HG02678 (cell line): ENCODE measurements at regions not wholly inside any gene's neighbourhood (a gene's known extent, or its start where the extent isn't known, plus 50 kb on each side); places are given as distances from the start of the nearest gene placed in this dataset.
A peak's percentile ranks its signal among the peaks of the same experiment; 100 is the strongest.
"Not testable (repeated sequence)": the region's sequence is repeated elsewhere in the genome, so short reads cannot be mapped to it uniquely, and the experiment has no call there.

Experiments used
- ATAC-seq: cut with Tn5 transposase; IDR thresholded peaks from one replicate; pipeline ENCODE4 v1.9.1; 2021; ENCODE audit warnings: mild to moderate bottlenecking, moderate library complexity; ENCODE audit not compliant: unreplicated experiment

- no peak for ATAC-seq
These were observed 158.4 kb upstream of the PDE1C start for GRCh38 chr7:32228601-32229000.

- ATAC-seq: no peak
These were observed 157.5 kb upstream of the PDE1C start for GRCh38 chr7:32227746-32228145.

GRCh38 chr7:32224276-32224675, 154.1 kb upstream of the PDE1C start:
- no peak for ATAC-seq

DNA sequence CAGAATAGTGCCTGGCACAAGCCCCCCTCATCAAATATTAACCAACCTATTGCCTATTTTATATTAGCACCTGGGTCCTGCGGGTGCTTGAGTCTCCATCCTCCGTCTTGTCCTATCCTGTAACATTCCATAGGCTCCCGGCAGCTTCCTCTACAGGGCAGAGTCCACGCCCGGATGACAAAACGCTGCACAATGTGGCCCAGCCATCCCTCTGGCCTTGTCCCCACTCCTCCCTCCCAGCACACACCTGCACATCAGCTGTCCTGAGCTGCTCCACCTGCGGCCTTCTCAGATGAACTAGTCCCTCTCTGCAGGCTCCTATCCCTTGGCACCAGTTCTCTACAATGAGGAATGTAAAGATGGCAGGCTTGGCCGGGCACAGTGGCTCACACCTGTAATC, 153.5 kb upstream of the PDE1C start:
- ATAC-seq: no peak

GRCh38 chr7:32223071-32223650, 153.0 kb upstream of the PDE1C start:
- ATAC-seq: no peak

- ATAC-seq: no peak
These were observed 152.2 kb upstream of the PDE1C start for GRCh38 chr7:32222251-32222900.

DNA sequence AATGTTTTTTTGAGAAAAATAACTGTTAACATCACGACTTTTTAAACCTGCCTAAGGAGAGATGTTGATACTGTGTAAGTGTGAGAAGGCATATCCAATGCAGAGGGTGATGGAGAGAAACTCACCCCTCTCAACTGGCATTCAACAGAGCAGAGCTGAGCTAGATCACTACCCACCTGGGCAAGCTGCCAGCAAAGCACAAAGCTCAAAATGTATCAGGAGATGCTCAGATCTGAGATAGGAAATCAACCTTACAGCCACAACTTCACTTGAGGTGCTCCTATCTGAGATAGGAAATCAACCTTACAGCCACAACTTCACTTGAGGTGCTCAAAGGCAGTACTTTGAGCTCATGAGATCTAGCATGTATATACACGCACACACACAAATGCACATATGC, 151.5 kb upstream of the PDE1C start:
- no peak for ATAC-seq

DNA sequence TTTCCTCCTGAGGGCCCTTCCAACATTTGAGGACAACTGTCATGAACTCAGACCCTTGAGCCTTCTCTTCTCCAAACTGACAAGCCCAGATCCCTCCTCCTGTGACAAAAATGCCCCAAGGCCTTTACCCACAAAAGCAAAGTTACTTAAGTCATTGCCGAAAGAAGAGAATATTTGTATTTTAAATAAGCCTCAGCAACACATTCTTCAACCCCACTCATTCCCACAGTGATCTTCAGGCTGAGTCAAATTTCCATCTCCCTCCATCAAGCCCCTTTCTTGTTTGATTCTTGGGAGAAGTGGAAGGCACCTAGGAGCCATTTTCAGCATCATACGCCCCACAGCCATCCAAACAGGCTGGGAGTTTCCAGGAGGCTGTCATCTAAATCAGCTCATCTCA, 150.8 kb upstream of the PDE1C start:
- ATAC-seq: no peak

GRCh38 chr7:32219831-32220230, 149.6 kb upstream of the PDE1C start:
- ATAC-seq: not testable (repeated sequence)

GRCh38 chr7:32219416-32219815, 149.2 kb upstream of the PDE1C start:
- no peak for ATAC-seq

- ATAC-seq: no peak
These were observed 148.6 kb upstream of the PDE1C start for GRCh38 chr7:32218741-32219288.

GRCh38 chr7:32218154-32218467, 147.9 kb upstream of the PDE1C start:
- ATAC-seq: no peak

DNA sequence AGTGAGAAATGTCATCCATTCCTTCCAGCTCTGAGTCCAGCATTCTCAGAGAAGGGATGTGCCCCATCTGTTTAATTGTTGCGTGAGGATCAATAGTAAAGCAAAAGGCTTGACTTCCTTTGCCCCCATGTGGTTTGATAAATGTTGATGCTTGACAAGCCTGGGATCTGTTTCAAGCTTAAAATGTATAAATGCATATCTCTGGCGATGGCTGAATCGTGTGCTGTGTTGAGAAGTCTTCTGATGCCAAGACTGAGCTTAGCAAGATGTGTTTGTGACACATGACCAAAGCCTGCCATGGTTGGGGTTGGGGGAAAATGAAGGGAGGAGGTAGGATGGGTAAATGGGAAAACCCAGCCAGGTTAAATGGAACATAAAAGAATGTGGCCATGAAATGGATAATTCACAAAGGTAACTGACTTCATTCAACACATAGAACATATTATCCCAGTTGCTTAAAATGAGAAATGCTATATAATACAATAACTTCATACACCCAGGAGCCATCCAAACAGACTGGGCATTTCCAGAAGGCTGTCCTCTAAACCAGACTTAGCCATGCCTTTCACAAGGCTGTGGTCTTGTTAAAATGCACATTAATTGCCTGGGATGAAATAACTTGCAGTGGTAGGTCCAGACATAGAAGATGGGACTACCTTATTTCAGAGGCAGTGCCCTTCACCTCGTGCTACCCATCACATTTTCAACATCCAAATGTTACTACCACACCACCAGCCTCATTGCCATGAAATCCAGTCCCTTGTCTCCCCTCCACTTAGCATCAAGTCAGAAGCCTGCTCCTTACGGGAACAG, 147.3 kb upstream of the PDE1C start:
- no peak for ATAC-seq

DNA sequence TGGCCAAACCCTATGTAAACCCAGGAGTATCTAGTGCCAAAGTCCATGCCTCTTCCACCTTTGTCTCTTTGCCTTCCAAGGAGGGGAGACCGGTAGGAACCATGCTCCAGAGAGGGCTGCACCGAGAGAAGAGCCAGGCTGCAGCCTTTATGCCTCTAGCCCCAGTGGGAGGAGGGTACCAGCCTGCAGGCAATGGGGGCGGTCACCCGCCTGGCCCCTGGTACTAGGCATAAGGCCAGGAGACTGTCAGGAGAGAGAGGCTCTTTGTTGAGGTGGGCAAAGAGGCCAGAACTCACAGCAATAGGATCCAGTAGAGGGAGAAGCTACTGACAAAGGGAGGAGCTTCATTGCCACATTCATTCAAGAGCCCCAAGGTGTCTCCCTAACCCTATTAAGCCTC, 146.6 kb upstream of the PDE1C start:
- ATAC-seq: no peak

DNA sequence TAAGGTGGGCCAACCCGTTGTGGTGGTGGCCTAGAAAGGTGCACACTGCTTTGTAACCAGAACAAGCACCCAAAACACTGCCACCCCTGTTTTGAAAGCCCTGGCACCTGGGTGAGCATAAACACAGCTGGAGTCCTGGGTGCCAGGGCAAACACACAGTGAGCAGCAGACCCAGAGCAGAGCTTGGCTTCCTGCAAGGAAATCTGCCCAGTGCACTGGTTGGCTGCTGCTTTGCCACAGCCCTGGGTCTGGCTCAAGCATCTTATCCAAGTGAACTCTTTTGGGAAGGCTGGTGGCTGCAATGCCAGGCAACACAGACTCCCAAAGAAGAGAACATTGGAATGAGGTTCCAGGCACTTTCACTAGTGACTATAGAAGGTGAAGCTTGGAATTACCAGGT, 145.5 kb upstream of the PDE1C start:
- ATAC-seq: no peak

DNA sequence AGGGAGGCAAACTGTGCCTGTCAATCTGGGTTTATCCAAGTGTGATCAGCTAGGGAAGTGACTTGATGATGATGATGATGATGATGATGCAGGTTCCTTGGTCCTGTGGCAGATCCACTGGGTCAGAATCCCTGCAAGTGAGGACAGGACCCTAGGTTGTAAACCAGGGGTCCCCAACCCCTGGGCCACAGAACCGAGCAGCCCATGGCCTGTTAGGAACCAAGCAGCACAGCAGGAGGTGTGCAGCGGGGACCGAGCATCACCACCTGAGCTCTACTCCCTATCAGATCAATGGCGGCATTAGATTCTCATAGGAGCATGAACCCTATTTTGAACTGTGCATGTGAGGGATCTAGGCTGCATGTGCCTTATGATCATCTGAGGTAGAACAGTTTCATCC, 144.7 kb upstream of the PDE1C start:
- no peak for ATAC-seq

GRCh38 chr7:32212321-32212720, 142.1 kb upstream of the PDE1C start:
- no peak for ATAC-seq

DNA sequence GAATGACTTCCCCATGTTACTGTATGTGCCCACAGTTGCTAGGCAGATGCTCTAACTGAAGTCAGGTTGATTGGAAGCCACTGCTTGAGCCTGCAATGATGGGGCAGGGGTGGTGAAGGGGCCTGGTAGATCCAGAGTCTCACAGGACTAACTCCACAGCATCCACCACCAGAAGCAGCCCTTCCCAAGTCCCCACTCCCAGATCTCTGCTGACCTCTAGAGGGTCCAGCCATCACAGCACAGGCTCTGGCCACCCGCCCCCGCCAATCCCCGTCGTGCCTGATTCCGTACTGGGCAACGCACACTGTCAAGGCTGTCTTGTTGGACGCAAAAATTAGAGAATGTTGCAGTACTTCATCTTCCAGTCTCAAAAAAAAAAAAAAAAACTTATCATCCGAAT, 136.8 kb upstream of the PDE1C start:
- no peak for ATAC-seq

DNA sequence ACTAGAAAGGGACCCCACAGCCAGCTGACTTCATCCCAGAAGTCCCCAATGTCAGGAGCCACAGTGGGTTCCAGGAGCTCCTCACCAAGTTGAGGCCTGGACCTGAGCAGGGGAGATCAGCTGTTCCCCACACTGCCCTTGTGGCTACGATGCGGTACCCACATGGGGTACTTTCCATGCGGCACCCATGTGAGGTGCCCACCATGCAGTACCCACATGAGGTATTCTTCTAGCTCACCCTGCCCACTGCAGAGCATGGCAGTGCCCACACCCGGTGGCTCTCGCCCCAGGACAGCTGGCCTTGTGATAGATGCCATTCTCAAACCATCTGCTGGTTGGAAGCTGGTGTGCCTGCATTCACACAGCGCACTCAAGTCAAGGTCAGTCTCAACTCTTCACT, 136.3 kb upstream of the PDE1C start:
- ATAC-seq: no peak

- not testable (repeated sequence) for ATAC-seq
These were observed 135.2 kb upstream of the PDE1C start for GRCh38 chr7:32205298-32205824.

- ATAC-seq: peak; percentile 72
These were observed 134.3 kb upstream of the PDE1C start for GRCh38 chr7:32204361-32205018.
